Tibial nerve (tissue), 4 donors: ENCODE measurements at regions not wholly inside any gene's neighbourhood (a gene's known extent, or its start where the extent isn't known, plus 50 kb on each side); places are given as distances from the start of the nearest gene placed in this dataset.
A peak's percentile ranks its signal among the peaks of the same experiment; 100 is the strongest.

Source experiments
- DNase-seq, 2 donors: peaks; one replicate each; pipeline ENCODE4 v3.0.0-alpha.2; 2019; ENCODE audit warnings: low spot score in 2 of 2
- H3K27ac ChIP-seq, 4 donors: fragments of 200-600 bp; sonication (generic) in 3 of 4; one replicate each; pipeline ENCODE4 v1.5.1; 2017 to 2019; ENCODE audit warnings: mild to moderate bottlenecking in 1 of 4
- H3K27me3 ChIP-seq, 2 donors: fragments of 200-600 bp; sonication (generic) in 1 of 2; one replicate each; pipeline versions ENCODE4 v1.5.1 to v1.6.0; 2017 to 2019
- H3K36me3 ChIP-seq, 3 donors: fragments of 200-600 bp; sonication (generic); one replicate each; pipeline ENCODE4 v1.5.1; 2018 to 2019
- H3K4me1 ChIP-seq, 4 donors: fragments of 200-600 bp; sonication (generic) in 3 of 4; one replicate each; pipeline ENCODE4 v1.5.1; 2017 to 2019
- H3K4me3 ChIP-seq, 4 donors: fragments of 200-600 bp; sonication (generic) in 3 of 4; one replicate each; pipeline ENCODE4 v1.5.1; 2017 to 2019; ENCODE audit warnings: mild to moderate bottlenecking in 1 of 4, moderate library complexity in 1 of 4
- H3K9me3 ChIP-seq, 4 donors: fragments of 200-600 bp; sonication (generic) in 3 of 4; one replicate each; pipeline ENCODE4 v1.5.1; 2017 to 2019
- EP300 ChIP-seq, 2 donors: sonication (generic); formaldehyde crosslinking; IDR thresholded peaks; one replicate each; pipeline ENCODE4 v1.6.1; 2017; ENCODE audit warnings: antibody characterized with exemption in 2 of 2, mild to moderate bottlenecking in 1 of 2
- POLR2A ChIP-seq, 2 donors: fragments of 450-650 bp; IDR thresholded peaks; one replicate each; pipeline ENCODE4 v1.6.1; 2017; ENCODE audit warnings: antibody characterized with exemption in 2 of 2, mild to moderate bottlenecking in 2 of 2, moderate library complexity in 2 of 2
- WGBS, 2 donors: methylation state at CpG; one replicate each; pipeline ENCODE4 v1.1.5; 2018; 5-methylcytosine and 5-hydroxymethylcytosine counted together
- TF ChIP-seq, protein P1 (sequence below), 5 experiments: fragments of 200-600 bp in 3 of 5; fragments of 450-650 bp in 2 of 5; sonication (generic) in 3 of 5; IDR thresholded peaks; one replicate each; pipeline ENCODE4 v1.5.1; 2016 to 2019; ENCODE audit warnings: antibody characterized with exemption in 5 of 5, mild to moderate bottlenecking in 3 of 5, moderate library complexity in 2 of 5

DNA sequence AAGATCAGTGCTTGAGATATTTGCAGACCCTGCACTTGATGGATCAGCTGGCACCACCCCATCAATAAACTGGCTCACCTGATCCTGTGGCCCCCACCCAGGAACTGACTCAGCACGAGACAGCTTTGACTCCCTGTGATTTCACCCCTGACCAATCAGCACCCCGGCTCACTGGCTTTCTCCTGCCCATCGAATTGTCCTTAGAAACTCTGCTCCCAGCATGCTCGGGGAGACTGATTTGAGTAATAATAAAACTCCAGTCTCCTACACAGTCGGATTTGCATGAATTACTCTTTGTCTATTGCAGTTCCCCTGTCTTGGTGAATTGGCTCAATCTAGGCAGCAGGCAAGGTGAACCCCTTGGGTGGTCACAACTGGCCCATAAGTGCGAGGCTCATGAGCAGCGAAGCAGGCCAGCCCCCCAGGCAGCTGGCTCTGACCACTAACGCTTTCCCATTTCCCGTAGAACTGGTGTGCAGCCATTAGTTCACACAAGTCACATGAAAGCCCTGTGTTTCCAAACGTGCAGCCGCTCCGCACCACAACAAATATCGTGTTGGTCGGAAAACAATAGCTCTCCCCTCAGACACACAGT lies 79.6 kb downstream of the RSPH3 start:
- Histone ChIP-seq H3K4me1 (peaks cover 0 to 15% (median 0%) of the 10 kb centered on the region in 4 donors), H3K27me3 (no peaks in the 10 kb centered on the region), H3K9me3 (no peaks in the 10 kb centered on the region), H3K36me3 (no peaks in the 10 kb centered on the region), H3K4me3 (no peak overlapping the region), H3K27ac (no peak overlapping the region)
- WGBS, 2 donors = 74 to 76% methylated on average over 14 of the region's 14 CpGs
- TF ChIP-seq POLR2A (IDR thresholded peaks at IDR 0.05) = no peak
- no peak for DNase-seq

DNA sequence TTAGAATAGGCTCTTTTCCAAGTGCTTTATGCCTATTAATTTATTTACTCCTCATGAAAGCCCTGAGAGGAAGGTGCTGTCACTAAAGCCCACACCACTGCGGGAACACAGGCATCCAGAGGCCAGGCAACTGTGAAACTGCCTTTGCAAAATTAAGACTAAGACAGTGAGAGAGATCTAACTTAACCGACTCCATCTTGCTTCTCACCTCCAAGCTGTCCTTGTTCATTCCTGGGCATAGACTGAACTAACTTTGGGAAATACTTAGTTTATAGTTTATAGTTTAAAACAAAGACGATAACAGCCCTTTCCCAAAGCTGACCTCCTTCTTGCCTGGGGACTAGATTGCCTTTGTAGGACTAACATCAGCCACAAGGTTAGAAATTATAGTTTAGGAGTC lies 80.1 kb downstream of the RSPH3 start:
- no peak for TF ChIP-seq EP300 (IDR thresholded peaks at IDR 0.05)
- TF ChIP-seq POLR2A (IDR thresholded peaks at IDR 0.05) = no peak
- TF ChIP-seq, protein P1, sequence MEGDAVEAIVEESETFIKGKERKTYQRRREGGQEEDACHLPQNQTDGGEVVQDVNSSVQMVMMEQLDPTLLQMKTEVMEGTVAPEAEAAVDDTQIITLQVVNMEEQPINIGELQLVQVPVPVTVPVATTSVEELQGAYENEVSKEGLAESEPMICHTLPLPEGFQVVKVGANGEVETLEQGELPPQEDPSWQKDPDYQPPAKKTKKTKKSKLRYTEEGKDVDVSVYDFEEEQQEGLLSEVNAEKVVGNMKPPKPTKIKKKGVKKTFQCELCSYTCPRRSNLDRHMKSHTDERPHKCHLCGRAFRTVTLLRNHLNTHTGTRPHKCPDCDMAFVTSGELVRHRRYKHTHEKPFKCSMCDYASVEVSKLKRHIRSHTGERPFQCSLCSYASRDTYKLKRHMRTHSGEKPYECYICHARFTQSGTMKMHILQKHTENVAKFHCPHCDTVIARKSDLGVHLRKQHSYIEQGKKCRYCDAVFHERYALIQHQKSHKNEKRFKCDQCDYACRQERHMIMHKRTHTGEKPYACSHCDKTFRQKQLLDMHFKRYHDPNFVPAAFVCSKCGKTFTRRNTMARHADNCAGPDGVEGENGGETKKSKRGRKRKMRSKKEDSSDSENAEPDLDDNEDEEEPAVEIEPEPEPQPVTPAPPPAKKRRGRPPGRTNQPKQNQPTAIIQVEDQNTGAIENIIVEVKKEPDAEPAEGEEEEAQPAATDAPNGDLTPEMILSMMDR (IDR thresholded peaks at IDR 0.05) = no peak
- 83 to 92% methylated on average over 3 of the region's 3 CpGs for WGBS, 2 donors
- H3K36me3 ChIP-seq = no peaks in the 10 kb centered on the region

DNA sequence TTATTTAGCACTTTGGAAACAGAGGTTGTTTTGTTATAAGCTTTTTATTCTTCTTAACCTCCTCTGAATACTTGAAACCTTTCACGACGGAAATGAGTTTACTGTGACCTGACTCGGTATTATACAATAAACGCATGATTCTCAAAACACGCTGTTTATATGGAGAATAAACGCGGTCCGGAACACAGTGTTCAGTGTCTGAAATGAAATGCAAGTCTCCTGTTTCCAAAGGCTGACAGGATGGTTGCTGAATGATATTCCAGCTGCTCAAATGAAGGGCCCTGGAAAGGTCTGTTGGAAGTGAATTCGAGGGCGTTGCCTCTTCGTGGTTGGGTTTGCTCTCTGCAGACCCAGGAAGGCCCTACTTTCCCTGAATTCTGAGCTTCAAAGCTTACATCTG lies 83.4 kb downstream of the RSPH3 start:
- Histone ChIP-seq H3K27me3 (no peaks in the 10 kb centered on the region), H3K27ac (peak overlapping the region in 2 of 4 donors; percentile 32 to 70), H3K4me1 (peaks cover 0 to 15% (median 0%) of the 10 kb centered on the region in 4 donors), H3K4me3 (no peak overlapping the region), H3K9me3 (no peaks in the 10 kb centered on the region), H3K36me3 (no peaks in the 10 kb centered on the region)
- TF ChIP-seq POLR2A (IDR thresholded peaks at IDR 0.05) (no peak), EP300 (IDR thresholded peaks at IDR 0.05) (peak; percentile 30 to 39)
- TF ChIP-seq, protein P1 (IDR thresholded peaks at IDR 0.05) = no peak
- peak in 1 of 2 donors; percentile 22 for DNase-seq
- WGBS, 2 donors = 28 to 39% methylated on average over 11 of the region's 11 CpGs

More for the DNA sequence above, 80.1 kb downstream of the RSPH3 start:
- H3K27me3 ChIP-seq = no peaks in the 10 kb centered on the region
- H3K4me1 ChIP-seq = peaks cover 0 to 15% (median 0%) of the 10 kb centered on the region in 4 donors
- H3K4me3 ChIP-seq = no peak overlapping the region
- no peaks in the 10 kb centered on the region for H3K9me3 ChIP-seq
- no peak for DNase-seq
- no peak overlapping the region for H3K27ac ChIP-seq

DNA sequence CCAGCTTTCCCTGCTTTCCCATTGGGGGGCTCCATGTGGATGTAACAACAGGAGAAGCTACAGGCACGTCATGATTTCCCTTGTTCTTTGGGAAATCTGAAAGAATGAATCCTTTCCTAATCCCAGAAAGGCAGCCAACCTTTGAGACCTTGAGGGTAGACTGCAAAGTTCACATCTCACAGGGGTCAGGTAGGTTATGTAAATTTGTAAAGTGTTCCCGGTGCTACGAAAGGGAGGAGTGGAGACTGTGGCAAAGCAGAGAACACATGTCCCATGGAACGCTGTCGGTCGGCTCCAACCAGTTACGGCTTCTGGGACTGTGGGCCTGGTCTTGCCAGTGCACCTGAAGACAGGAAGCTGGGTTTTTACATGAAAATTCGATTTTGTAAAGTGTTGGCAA lies 85.1 kb downstream of the RSPH3 start:
- Histone ChIP-seq H3K4me1 (peaks cover 0 to 22% (median 0%) of the 10 kb centered on the region in 4 donors), H3K4me3 (no peak overlapping the region), H3K27me3 (no peaks in the 10 kb centered on the region), H3K27ac (no peak overlapping the region), H3K36me3 (no peaks in the 10 kb centered on the region), H3K9me3 (no peaks in the 10 kb centered on the region)
- DNase-seq = no peak
- TF ChIP-seq EP300 (IDR thresholded peaks at IDR 0.05) (no peak), POLR2A (IDR thresholded peaks at IDR 0.05) (no peak)
- TF ChIP-seq, protein P1 (IDR thresholded peaks at IDR 0.05) = no peak
- 78 to 81% methylated on average over 8 of the region's 8 CpGs for WGBS, 2 donors

DNA sequence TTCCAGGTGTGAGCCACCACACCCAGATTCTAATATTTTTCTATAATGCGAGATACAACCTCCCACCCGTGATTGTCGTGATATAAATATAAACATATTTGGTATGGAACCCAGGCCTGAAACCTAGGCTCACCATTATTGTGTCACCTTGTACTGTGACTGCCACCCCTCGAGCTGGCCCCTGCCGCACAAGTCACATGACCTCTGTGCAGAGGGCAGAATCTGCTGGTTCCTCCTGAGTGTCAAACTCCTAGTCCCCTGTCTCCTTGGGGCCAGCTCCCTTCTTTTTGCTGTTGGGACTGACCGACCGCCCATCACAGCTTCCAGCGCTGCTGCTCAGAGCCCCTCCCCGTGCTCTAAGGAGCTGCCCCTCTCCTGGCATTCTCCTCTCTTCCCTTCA lies 86.4 kb downstream of the RSPH3 start:
- Histone ChIP-seq H3K9me3 (no peaks in the 10 kb centered on the region), H3K36me3 (no peaks in the 10 kb centered on the region), H3K4me3 (no peak overlapping the region), H3K4me1 (peaks cover 0 to 22% (median 0%) of the 10 kb centered on the region in 4 donors), H3K27ac (no peak overlapping the region), H3K27me3 (no peaks in the 10 kb centered on the region)
- WGBS, 2 donors = 76 to 79% methylated on average over 9 of the region's 9 CpGs
- no peak for DNase-seq
- TF ChIP-seq, protein P1 (IDR thresholded peaks at IDR 0.05) = no peak
- TF ChIP-seq POLR2A (IDR thresholded peaks at IDR 0.05) = no peak
- no peak for TF ChIP-seq EP300 (IDR thresholded peaks at IDR 0.05)
